ENCODE measurements at regions not wholly inside any gene's neighbourhood (a gene's known extent, or its start where the extent isn't known, plus 50 kb on each side); places are given as distances from the start of the nearest gene placed in this dataset.
"Not testable (repeated sequence)": the region's sequence is repeated elsewhere in the genome, so short reads cannot be mapped to it uniquely, and the experiment has no call there.

GRCh38 chr5:110812639-110813038 lies 73.8 kb downstream of the SLC25A46 start:
- DNase-seq (ENCODE audit: low read depth): no peak

- DNase-seq (ENCODE audit: low read depth): peak; percentile 15
Measured at GRCh38 chr5:110815916-110816605, 77.3 kb downstream of the SLC25A46 start.

GRCh38 chr5:110817459-110817858 lies 78.7 kb downstream of the SLC25A46 start:
- DNase-seq (ENCODE audit: low read depth): peak; percentile 27

GRCh38 chr5:110823571-110823970 lies 84.8 kb downstream of the SLC25A46 start:
- DNase-seq (ENCODE audit: low read depth): no peak

- DNase-seq (ENCODE audit: low read depth): no peak
Measured at GRCh38 chr5:110824936-110825441, 86.2 kb downstream of the SLC25A46 start.

GRCh38 chr5:110832683-110833082 lies 93.9 kb downstream of the SLC25A46 start:
- DNase-seq (ENCODE audit: low read depth): no peak

- DNase-seq (ENCODE audit: low read depth): not testable (repeated sequence)
Measured at GRCh38 chr5:110834933-110835332, 96.1 kb downstream of the SLC25A46 start.

- no peak for DNase-seq (ENCODE audit: low read depth)
Measured at GRCh38 chr5:110836851-110837250, 98.0 kb downstream of the SLC25A46 start.

GRCh38 chr5:110838357-110838756 lies 99.5 kb downstream of the SLC25A46 start:
- not testable (repeated sequence) for DNase-seq (ENCODE audit: low read depth)

- no peak for DNase-seq (ENCODE audit: low read depth)
Measured at GRCh38 chr5:110838961-110839360, 100.2 kb downstream of the SLC25A46 start.

- DNase-seq (ENCODE audit: low read depth): no peak
Measured at GRCh38 chr5:110840347-110840960, 101.6 kb downstream of the SLC25A46 start.

- DNase-seq (ENCODE audit: low read depth): no peak
Measured at GRCh38 chr5:110841137-110841536, 102.3 kb downstream of the SLC25A46 start.

GRCh38 chr5:110842948-110843347 lies 104.1 kb downstream of the SLC25A46 start:
- DNase-seq (ENCODE audit: low read depth): no peak

- DNase-seq (ENCODE audit: low read depth): peak; percentile 16
Measured at GRCh38 chr5:110844251-110844650, 105.4 kb downstream of the SLC25A46 start.

GRCh38 chr5:110846398-110847001 lies 107.7 kb downstream of the SLC25A46 start:
- DNase-seq (ENCODE audit: low read depth): no peak

GRCh38 chr5:110851357-110851756 lies 112.5 kb downstream of the SLC25A46 start:
- no peak for DNase-seq (ENCODE audit: low read depth)

GRCh38 chr5:110852053-110852452 lies 113.2 kb downstream of the SLC25A46 start:
- DNase-seq (ENCODE audit: low read depth): no peak

- no peak for DNase-seq (ENCODE audit: low read depth)
Measured at GRCh38 chr5:110852541-110852940, 113.7 kb downstream of the SLC25A46 start.

- peak; percentile 51 for DNase-seq (ENCODE audit: low read depth)
Measured at GRCh38 chr5:110853267-110853666, 114.5 kb downstream of the SLC25A46 start.

GRCh38 chr5:110854200-110854599 lies 115.4 kb downstream of the SLC25A46 start:
- peak; percentile 34 for DNase-seq (ENCODE audit: low read depth)

- no peak for DNase-seq (ENCODE audit: low read depth)
Measured at GRCh38 chr5:110855961-110856360, 117.2 kb downstream of the SLC25A46 start.

- peak; percentile 52 for DNase-seq (ENCODE audit: low read depth)
Measured at GRCh38 chr5:110865400-110866094, 126.7 kb downstream of the SLC25A46 start.

- no peak for DNase-seq (ENCODE audit: low read depth)
Measured at GRCh38 chr5:110869927-110870326, 131.1 kb downstream of the SLC25A46 start.
